ENCODE measurements at regions not wholly inside any gene's neighbourhood (a gene's known extent, or its start where the extent isn't known, plus 50 kb on each side); places are given as distances from the start of the nearest gene placed in this dataset.

DNA sequence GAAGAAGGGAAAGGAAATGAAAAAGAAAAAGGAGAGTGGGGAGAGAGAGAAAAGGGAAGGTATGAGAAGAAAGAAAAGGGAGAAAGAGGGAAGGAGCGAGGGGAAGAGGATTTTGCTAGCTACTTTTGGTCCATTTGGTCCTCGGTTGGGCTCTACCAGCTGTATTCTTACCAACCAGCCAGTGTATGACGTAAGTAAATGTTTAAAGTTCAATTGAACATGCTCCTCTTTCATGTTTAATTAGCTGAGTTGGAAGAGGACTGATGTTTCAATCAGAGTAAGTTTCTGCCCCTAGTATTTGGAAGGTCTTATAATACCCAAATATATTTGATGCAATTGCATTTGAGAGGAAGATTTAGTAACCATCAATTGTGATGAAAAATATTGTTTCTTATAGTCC is 424.0 kb upstream of the CXorf51B start (continued):
- TF ChIP-seq, protein P1, sequence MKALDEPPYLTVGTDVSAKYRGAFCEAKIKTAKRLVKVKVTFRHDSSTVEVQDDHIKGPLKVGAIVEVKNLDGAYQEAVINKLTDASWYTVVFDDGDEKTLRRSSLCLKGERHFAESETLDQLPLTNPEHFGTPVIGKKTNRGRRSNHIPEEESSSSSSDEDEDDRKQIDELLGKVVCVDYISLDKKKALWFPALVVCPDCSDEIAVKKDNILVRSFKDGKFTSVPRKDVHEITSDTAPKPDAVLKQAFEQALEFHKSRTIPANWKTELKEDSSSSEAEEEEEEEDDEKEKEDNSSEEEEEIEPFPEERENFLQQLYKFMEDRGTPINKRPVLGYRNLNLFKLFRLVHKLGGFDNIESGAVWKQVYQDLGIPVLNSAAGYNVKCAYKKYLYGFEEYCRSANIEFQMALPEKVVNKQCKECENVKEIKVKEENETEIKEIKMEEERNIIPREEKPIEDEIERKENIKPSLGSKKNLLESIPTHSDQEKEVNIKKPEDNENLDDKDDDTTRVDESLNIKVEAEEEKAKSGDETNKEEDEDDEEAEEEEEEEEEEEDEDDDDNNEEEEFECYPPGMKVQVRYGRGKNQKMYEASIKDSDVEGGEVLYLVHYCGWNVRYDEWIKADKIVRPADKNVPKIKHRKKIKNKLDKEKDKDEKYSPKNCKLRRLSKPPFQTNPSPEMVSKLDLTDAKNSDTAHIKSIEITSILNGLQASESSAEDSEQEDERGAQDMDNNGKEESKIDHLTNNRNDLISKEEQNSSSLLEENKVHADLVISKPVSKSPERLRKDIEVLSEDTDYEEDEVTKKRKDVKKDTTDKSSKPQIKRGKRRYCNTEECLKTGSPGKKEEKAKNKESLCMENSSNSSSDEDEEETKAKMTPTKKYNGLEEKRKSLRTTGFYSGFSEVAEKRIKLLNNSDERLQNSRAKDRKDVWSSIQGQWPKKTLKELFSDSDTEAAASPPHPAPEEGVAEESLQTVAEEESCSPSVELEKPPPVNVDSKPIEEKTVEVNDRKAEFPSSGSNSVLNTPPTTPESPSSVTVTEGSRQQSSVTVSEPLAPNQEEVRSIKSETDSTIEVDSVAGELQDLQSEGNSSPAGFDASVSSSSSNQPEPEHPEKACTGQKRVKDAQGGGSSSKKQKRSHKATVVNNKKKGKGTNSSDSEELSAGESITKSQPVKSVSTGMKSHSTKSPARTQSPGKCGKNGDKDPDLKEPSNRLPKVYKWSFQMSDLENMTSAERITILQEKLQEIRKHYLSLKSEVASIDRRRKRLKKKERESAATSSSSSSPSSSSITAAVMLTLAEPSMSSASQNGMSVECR (CRISPR knock-in tag; IDR thresholded peaks at IDR 0.05; ENCODE audit: borderline replicate concordance): no peak
- TF ChIP-seq CREB1 (CRISPR knock-in tag; IDR thresholded peaks at IDR 0.05) (no peak), NFE2L1 (CRISPR knock-in tag; IDR thresholded peaks at IDR 0.05) (no peak), ZNF263 (CRISPR knock-in tag; IDR thresholded peaks at IDR 0.05; ENCODE audit: low read depth) (no peak), ETV6 (CRISPR knock-in tag; IDR thresholded peaks at IDR 0.05) (no peak), CBFB (CRISPR knock-in tag; IDR thresholded peaks at IDR 0.05; ENCODE audit: low read depth) (no peak), EMX1 (CRISPR knock-in tag; IDR thresholded peaks at IDR 0.05) (no peak)
- TF ChIP-seq, protein P2, sequence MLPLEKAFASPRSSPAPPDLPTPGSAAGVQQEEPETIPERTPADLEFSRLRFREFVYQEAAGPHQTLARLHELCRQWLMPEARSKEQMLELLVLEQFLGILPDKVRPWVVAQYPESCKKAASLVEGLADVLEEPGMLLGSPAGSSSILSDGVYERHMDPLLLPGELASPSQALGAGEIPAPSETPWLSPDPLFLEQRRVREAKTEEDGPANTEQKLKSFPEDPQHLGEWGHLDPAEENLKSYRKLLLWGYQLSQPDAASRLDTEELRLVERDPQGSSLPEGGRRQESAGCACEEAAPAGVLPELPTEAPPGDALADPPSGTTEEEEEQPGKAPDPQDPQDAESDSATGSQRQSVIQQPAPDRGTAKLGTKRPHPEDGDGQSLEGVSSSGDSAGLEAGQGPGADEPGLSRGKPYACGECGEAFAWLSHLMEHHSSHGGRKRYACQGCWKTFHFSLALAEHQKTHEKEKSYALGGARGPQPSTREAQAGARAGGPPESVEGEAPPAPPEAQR (CRISPR knock-in tag; IDR thresholded peaks at IDR 0.05): no peak
- TF ChIP-seq, protein P3, sequence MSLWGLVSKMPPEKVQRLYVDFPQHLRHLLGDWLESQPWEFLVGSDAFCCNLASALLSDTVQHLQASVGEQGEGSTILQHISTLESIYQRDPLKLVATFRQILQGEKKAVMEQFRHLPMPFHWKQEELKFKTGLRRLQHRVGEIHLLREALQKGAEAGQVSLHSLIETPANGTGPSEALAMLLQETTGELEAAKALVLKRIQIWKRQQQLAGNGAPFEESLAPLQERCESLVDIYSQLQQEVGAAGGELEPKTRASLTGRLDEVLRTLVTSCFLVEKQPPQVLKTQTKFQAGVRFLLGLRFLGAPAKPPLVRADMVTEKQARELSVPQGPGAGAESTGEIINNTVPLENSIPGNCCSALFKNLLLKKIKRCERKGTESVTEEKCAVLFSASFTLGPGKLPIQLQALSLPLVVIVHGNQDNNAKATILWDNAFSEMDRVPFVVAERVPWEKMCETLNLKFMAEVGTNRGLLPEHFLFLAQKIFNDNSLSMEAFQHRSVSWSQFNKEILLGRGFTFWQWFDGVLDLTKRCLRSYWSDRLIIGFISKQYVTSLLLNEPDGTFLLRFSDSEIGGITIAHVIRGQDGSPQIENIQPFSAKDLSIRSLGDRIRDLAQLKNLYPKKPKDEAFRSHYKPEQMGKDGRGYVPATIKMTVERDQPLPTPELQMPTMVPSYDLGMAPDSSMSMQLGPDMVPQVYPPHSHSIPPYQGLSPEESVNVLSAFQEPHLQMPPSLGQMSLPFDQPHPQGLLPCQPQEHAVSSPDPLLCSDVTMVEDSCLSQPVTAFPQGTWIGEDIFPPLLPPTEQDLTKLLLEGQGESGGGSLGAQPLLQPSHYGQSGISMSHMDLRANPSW (CRISPR knock-in tag; conservative IDR thresholded peaks at IDR 0.05; ENCODE audit: low read depth): no peak
- TF ChIP-seq, protein P4, sequence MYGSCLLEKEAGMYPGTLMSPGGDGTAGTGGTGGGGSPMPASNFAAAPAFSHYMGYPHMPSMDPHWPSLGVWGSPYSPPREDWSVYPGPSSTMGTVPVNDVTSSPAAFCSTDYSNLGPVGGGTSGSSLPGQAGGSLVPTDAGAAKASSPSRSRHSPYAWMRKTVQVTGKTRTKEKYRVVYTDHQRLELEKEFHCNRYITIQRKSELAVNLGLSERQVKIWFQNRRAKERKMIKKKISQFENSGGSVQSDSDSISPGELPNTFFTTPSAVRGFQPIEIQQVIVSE (CRISPR knock-in tag; IDR thresholded peaks at IDR 0.05; ENCODE audit: borderline replicate concordance): no peak

DNA sequence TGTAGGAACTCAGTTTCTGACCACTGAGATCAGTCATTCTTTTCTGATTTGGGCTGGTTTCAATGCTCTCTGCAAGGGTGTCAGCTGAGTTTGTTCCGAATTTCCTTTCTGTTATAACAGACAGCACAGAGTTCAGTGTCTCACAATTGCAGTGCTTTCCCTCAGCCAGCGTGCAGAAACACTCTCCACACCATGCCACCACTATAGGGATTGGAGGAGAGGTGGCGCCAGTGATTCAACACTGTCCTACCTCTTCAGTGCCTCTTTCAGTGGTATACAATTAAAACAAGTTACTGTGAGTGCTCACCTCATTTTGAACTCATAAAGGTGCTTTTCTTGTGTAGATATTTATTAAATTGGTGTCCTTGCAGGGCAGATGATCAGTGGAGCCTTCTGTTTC is 413.2 kb upstream of the CXorf51B start:
- Mint-ChIP-seq H3K27me3 (ENCODE audit: low read depth) (peaks cover 3% of the 10 kb centered on the region; the same call in 1 of the 2 replicates), H3K4me3 (no peak overlapping the region), H3K9me3 (peaks cover 54% of the 10 kb centered on the region), H3K36me3 (peaks cover 20% of the 10 kb centered on the region), H3K4me1 (no peaks in the 10 kb centered on the region), H3K27ac (no peak overlapping the region)
- ChIA-PET CTCF (no interaction called here), POLR2A (no interaction called here)
- ATAC-seq (no peak), DNase-seq (ENCODE audit: low spot score) (no peak)
- TF ChIP-seq ETV6 (CRISPR knock-in tag; IDR thresholded peaks at IDR 0.05) (no peak), GTF2I (CRISPR knock-in tag; conservative IDR thresholded peaks at IDR 0.05) (no peak), ZNF121 (CRISPR knock-in tag; IDR thresholded peaks at IDR 0.05) (no peak), PRRX2 (CRISPR knock-in tag; IDR thresholded peaks at IDR 0.05) (no peak), SP1 (CRISPR knock-in tag; conservative IDR thresholded peaks at IDR 0.05) (no peak), SOX15 (CRISPR knock-in tag; IDR thresholded peaks at IDR 0.05) (no peak), ZNF423 (CRISPR knock-in tag; IDR thresholded peaks at IDR 0.05) (no peak), TP53 (CRISPR knock-in tag; IDR thresholded peaks at IDR 0.05) (no peak), ZNF263 (CRISPR knock-in tag; IDR thresholded peaks at IDR 0.05; ENCODE audit: low read depth) (no peak)
- TF ChIP-seq, protein P5, sequence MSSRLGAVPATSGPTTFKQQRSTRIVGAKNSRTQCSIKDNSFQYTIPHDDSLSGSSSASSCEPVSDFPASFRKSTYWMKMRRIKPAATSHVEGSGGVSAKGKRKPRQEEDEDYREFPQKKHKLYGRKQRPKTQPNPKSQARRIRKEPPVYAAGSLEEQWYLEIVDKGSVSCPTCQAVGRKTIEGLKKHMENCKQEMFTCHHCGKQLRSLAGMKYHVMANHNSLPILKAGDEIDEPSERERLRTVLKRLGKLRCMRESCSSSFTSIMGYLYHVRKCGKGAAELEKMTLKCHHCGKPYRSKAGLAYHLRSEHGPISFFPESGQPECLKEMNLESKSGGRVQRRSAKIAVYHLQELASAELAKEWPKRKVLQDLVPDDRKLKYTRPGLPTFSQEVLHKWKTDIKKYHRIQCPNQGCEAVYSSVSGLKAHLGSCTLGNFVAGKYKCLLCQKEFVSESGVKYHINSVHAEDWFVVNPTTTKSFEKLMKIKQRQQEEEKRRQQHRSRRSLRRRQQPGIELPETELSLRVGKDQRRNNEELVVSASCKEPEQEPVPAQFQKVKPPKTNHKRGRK (CRISPR knock-in tag; IDR thresholded peaks at IDR 0.05; ENCODE audit: borderline replicate concordance): no peak
- TF ChIP-seq, protein P6, sequence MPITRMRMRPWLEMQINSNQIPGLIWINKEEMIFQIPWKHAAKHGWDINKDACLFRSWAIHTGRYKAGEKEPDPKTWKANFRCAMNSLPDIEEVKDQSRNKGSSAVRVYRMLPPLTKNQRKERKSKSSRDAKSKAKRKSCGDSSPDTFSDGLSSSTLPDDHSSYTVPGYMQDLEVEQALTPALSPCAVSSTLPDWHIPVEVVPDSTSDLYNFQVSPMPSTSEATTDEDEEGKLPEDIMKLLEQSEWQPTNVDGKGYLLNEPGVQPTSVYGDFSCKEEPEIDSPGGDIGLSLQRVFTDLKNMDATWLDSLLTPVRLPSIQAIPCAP (CRISPR knock-in tag; IDR thresholded peaks at IDR 0.05): no peak
- TF ChIP-seq, protein P7, sequence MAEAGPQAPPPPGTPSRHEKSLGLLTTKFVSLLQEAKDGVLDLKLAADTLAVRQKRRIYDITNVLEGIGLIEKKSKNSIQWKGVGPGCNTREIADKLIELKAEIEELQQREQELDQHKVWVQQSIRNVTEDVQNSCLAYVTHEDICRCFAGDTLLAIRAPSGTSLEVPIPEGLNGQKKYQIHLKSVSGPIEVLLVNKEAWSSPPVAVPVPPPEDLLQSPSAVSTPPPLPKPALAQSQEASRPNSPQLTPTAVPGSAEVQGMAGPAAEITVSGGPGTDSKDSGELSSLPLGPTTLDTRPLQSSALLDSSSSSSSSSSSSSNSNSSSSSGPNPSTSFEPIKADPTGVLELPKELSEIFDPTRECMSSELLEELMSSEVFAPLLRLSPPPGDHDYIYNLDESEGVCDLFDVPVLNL (CRISPR knock-in tag; IDR thresholded peaks at IDR 0.05; ENCODE audit: borderline replicate concordance, low read depth): no peak
- TF ChIP-seq, protein P8, sequence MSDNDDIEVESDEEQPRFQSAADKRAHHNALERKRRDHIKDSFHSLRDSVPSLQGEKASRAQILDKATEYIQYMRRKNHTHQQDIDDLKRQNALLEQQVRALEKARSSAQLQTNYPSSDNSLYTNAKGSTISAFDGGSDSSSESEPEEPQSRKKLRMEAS (CRISPR knock-in tag; IDR thresholded peaks at IDR 0.05): no peak
- TF ChIP-seq, protein P9, sequence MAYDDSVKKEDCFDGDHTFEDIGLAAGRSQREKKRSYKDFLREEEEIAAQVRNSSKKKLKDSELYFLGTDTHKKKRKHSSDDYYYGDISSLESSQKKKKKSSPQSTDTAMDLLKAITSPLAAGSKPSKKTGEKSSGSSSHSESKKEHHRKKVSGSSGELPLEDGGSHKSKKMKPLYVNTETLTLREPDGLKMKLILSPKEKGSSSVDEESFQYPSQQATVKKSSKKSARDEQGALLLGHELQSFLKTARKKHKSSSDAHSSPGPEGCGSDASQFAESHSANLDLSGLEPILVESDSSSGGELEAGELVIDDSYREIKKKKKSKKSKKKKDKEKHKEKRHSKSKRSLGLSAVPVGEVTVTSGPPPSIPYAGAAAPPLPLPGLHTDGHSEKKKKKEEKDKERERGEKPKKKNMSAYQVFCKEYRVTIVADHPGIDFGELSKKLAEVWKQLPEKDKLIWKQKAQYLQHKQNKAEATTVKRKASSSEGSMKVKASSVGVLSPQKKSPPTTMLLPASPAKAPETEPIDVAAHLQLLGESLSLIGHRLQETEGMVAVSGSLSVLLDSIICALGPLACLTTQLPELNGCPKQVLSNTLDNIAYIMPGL (CRISPR knock-in tag; IDR thresholded peaks at IDR 0.05): no peak
